Testis (tissue), 2 donors: ENCODE measurements at regions not wholly inside any gene's neighbourhood (a gene's known extent, or its start where the extent isn't known, plus 50 kb on each side); places are given as distances from the start of the nearest gene placed in this dataset.

Source experiments
- CTCF ChIP-seq, 3 experiments: fragments of 450-650 bp in 2 of 3; fragments of 200-600 bp in 1 of 3; sonication (generic) in 1 of 3; IDR thresholded peaks; one replicate each; pipeline ENCODE4 v1.5.1; 2016 to 2019; ENCODE audit warnings: antibody characterized with exemption in 3 of 3, mild to moderate bottlenecking in 2 of 3, moderate library complexity in 1 of 3
- POLR2A ChIP-seq: fragments of 450-650 bp; IDR thresholded peaks from one replicate; pipeline ENCODE4 v1.6.1; 2017; ENCODE audit warnings: antibody characterized with exemption, mild to moderate bottlenecking, moderate library complexity

- TF ChIP-seq CTCF (IDR thresholded peaks at IDR 0.05): no peak
- TF ChIP-seq POLR2A: no peak
Observed at GRCh38 chr9:22657713-22658112, 211.1 kb downstream of the DMRTA1 start.
